CD14-positive monocyte (primary cell): ENCODE measurements at regions not wholly inside any gene's neighbourhood (a gene's known extent, or its start where the extent isn't known, plus 50 kb on each side); places are given as distances from the start of the nearest gene placed in this dataset.

Experiments used
- DNase-seq, 3 donors: peaks; one replicate each; pipeline ENCODE4 v3.0.0-alpha.2; 2011 to 2022
- H2AFZ ChIP-seq: 2 replicates; pipeline ENCODE4 v1.6.0; 2012; ENCODE audit warnings: mild to moderate bottlenecking, low read depth, low read length, inconsistent platforms; ENCODE audit not compliant: insufficient read depth, poor library complexity, severe bottlenecking
- H3K27ac ChIP-seq, 2 donors: 1 replicate in 1 of 2; 2 replicates in 1 of 2; pipeline ENCODE4 v1.5.1; 2012 to 2013; ENCODE audit warnings: low read length in 2 of 2, control low read depth in 1 of 2, inconsistent platforms in 1 of 2, low read depth in 1 of 2, mild to moderate bottlenecking in 1 of 2
- H3K27me3 ChIP-seq, 2 donors: one replicate each; pipeline versions ENCODE4 v1.6.0 to v1.6.1; 2011 to 2013; ENCODE audit warnings: low read length in 2 of 2; ENCODE audit not compliant: control insufficient read depth in 2 of 2, insufficient read depth in 2 of 2
- H3K36me3 ChIP-seq, 2 donors: replicated peaks in 1 of 2; 1 replicate in 1 of 2; 2 replicates in 1 of 2; pipeline versions ENCODE4 v1.5.1 to v1.6.1; 2012 to 2013; ENCODE audit warnings: low read length in 2 of 2, control low read depth in 1 of 2, inconsistent platforms in 1 of 2, mild to moderate bottlenecking in 1 of 2; ENCODE audit not compliant: insufficient read depth in 2 of 2, control insufficient read depth in 1 of 2
- H3K4me1 ChIP-seq, 2 donors: 1 replicate in 1 of 2; 2 replicates in 1 of 2; pipeline versions ENCODE4 v1.5.1 to v1.6.1; 2012 to 2013; ENCODE audit warnings: low read length in 2 of 2, control low read depth in 1 of 2, inconsistent platforms in 1 of 2, mild to moderate bottlenecking in 1 of 2, moderate library complexity in 1 of 2; ENCODE audit not compliant: insufficient read depth in 2 of 2, control insufficient read depth in 1 of 2
- H3K4me2 ChIP-seq: replicated peaks from 2 replicates; pipeline ENCODE3; 2012; ENCODE audit warnings: low read length, moderate library complexity, mild to moderate bottlenecking; ENCODE audit not compliant: poor library complexity, severe bottlenecking; ENCODE audit errors: extremely low read depth
- H3K4me3 ChIP-seq, 3 experiments: fragments of 200-600 bp in 1 of 3; sonication (generic) in 1 of 3; replicated peaks in 1 of 3; 1 replicate in 2 of 3; 2 replicates in 1 of 3; pipeline ENCODE4 v1.5.1; 2011 to 2013; ENCODE audit warnings: low read length in 3 of 3, mild to moderate bottlenecking in 3 of 3, control low read depth in 2 of 3, low read depth in 2 of 3, inconsistent platforms in 1 of 3, moderate library complexity in 1 of 3
- H3K79me2 ChIP-seq: 2 replicates; pipeline ENCODE4 v1.6.0; 2012; ENCODE audit warnings: mild to moderate bottlenecking, control low read depth, inconsistent platforms, low read length, moderate library complexity; ENCODE audit not compliant: insufficient read depth
- H3K9ac ChIP-seq: 2 replicates; pipeline ENCODE4 v1.6.0; 2017; ENCODE audit warnings: low read length, mild to moderate bottlenecking; ENCODE audit not compliant: insufficient read depth, poor library complexity, severe bottlenecking
- H3K9me3 ChIP-seq, 2 donors: replicated peaks in 1 of 2; 1 replicate in 1 of 2; 2 replicates in 1 of 2; pipeline versions ENCODE4 v1.5.1 to v1.6.1; 2012 to 2013; ENCODE audit warnings: low read length in 2 of 2, control low read depth in 1 of 2; ENCODE audit not compliant: control insufficient read depth in 1 of 2, insufficient read depth in 1 of 2
- H4K20me1 ChIP-seq: 2 replicates; pipeline ENCODE4 v1.6.0; 2012; ENCODE audit warnings: mild to moderate bottlenecking, low read length, control low read depth, moderate library complexity; ENCODE audit not compliant: insufficient read depth
- H3K27ac Mint-ChIP-seq, 7 donors: one replicate each; pipeline ENCODE4 v1.8.0; 2020; ENCODE audit warnings: mild to moderate bottlenecking in 7 of 7, mixed read lengths in 7 of 7, moderate library complexity in 6 of 7, inconsistent platforms in 2 of 7
- H3K27me3 Mint-ChIP-seq, 3 donors: one replicate each; pipeline ENCODE4 v1.8.0; 2021 to 2022; ENCODE audit warnings: low read depth in 3 of 3, mild to moderate bottlenecking in 3 of 3, mixed read lengths in 3 of 3, moderate library complexity in 3 of 3, inconsistent platforms in 1 of 3
- H3K36me3 Mint-ChIP-seq, 2 donors: one replicate each; pipeline ENCODE4 v1.8.0; 2020; ENCODE audit warnings: mixed read lengths in 2 of 2, inconsistent platforms in 1 of 2, mild to moderate bottlenecking in 1 of 2
- H3K4me1 Mint-ChIP-seq: one replicate; pipeline ENCODE4 v1.8.0; 2020; ENCODE audit warnings: mild to moderate bottlenecking, mixed read lengths
- H3K4me3 Mint-ChIP-seq, 2 donors: one replicate each; pipeline ENCODE4 v1.8.0; 2020; ENCODE audit warnings: mild to moderate bottlenecking in 2 of 2, mixed read lengths in 2 of 2, moderate library complexity in 1 of 2
- H3K9me3 Mint-ChIP-seq, 7 donors: one replicate each; pipeline ENCODE4 v1.8.0; 2020 to 2022; ENCODE audit warnings: mixed read lengths in 7 of 7, mild to moderate bottlenecking in 6 of 7, moderate library complexity in 6 of 7, inconsistent platforms in 2 of 7
- CTCF ChIP-seq: fragments of 200-600 bp; IDR thresholded peaks from one replicate; pipeline ENCODE4 v1.8.0; 2022; ENCODE audit warnings: antibody characterized with exemption, mild to moderate bottlenecking
- WGBS: methylation state at CpG from one replicate; pipeline ENCODE4 v1.1.5; 2013; ENCODE audit warnings: missing lambda C conversion rate; ENCODE audit not compliant: insufficient coverage; 5-methylcytosine and 5-hydroxymethylcytosine counted together
- intact Hi-C, 2 donors: fragments of 100-400 bp; cut with micrococcal nuclease; formaldehyde crosslinking; loops; one replicate each; pipeline versions ENCODE4 v1.15.0 to v1.15.1; 2023

GRCh38 chr11:82191695-82192094 is 542.0 kb downstream of the FAM181B start:
- no peak overlapping the region for H2AFZ ChIP-seq
- Mint-ChIP-seq H3K27ac (no peak overlapping the region), H3K4me3 (no peak overlapping the region), H3K4me1 (no peaks in the 10 kb centered on the region), H3K9me3 (peaks cover 0 to 2% (median 0%) of the 10 kb centered on the region in 7 donors), H3K36me3 (no peaks in the 10 kb centered on the region), H3K27me3 (peaks cover 0 to 1% (median 0%) of the 10 kb centered on the region in 3 donors)
- H3K36me3 ChIP-seq: no peaks in the 10 kb centered on the region
- no peaks in the 10 kb centered on the region for H3K27me3 ChIP-seq
- no peak overlapping the region for H3K4me2 ChIP-seq
- H3K9ac ChIP-seq: no peak overlapping the region
- intact Hi-C loops: no loop called here
- H3K9me3 ChIP-seq: no peaks in the 10 kb centered on the region
- DNase-seq: no peak
- no peak overlapping the region for H3K27ac ChIP-seq
- H3K4me1 ChIP-seq: no peaks in the 10 kb centered on the region
- no peaks in the 10 kb centered on the region for H3K79me2 ChIP-seq
- H4K20me1 ChIP-seq: no peaks in the 10 kb centered on the region
- no peak overlapping the region for H3K4me3 ChIP-seq
- TF ChIP-seq CTCF: no peak
- WGBS: 96% methylated on average over 3 of the region's 3 CpGs

GRCh38 chr11:82185925-82186324 is 547.7 kb downstream of the FAM181B start:
- H3K9me3 Mint-ChIP-seq: peaks cover 1 to 8% (median 4%) of the 10 kb centered on the region in 7 donors
- H3K27me3 ChIP-seq: no peaks in the 10 kb centered on the region
- no peaks in the 10 kb centered on the region for H3K9me3 ChIP-seq
- no peak overlapping the region for H2AFZ ChIP-seq
- no peak for TF ChIP-seq CTCF
- H3K4me2 ChIP-seq: no peak overlapping the region
- WGBS: no CpG with 5 or more reads among the region's 3 CpGs
- H3K27ac ChIP-seq: no peak overlapping the region
- no peak overlapping the region for H3K9ac ChIP-seq
- no peak for DNase-seq
- no peak overlapping the region for H3K27ac Mint-ChIP-seq
- intact Hi-C loops: no loop called here
- H3K27me3 Mint-ChIP-seq: no peaks in the 10 kb centered on the region
- H3K4me1 Mint-ChIP-seq: no peaks in the 10 kb centered on the region
- H3K79me2 ChIP-seq: no peaks in the 10 kb centered on the region
- no peaks in the 10 kb centered on the region for H3K4me1 ChIP-seq
- H3K36me3 ChIP-seq: no peaks in the 10 kb centered on the region
- no peak overlapping the region for H3K4me3 ChIP-seq
- H3K36me3 Mint-ChIP-seq: no peaks in the 10 kb centered on the region
- H3K4me3 Mint-ChIP-seq: no peak overlapping the region
- H4K20me1 ChIP-seq: no peaks in the 10 kb centered on the region
